Pancreas (tissue), 10 donors: ENCODE measurements at regions not wholly inside any gene's neighbourhood (a gene's known extent, or its start where the extent isn't known, plus 50 kb on each side); places are given as distances from the start of the nearest gene placed in this dataset.

Experiments
- ATAC-seq, 4 donors: fragments of 200-7000 bp; cut with Tn5 transposase; one replicate each; pipeline versions ENCODE4 v1.8.0 to v1.9.1; 2020; ENCODE audit warnings: mild to moderate bottlenecking in 4 of 4, moderate library complexity in 4 of 4
- DNase-seq, 6 donors: peaks; one replicate each; pipeline ENCODE4 v3.0.0-alpha.2; 2020
- FAIRE-seq: peaks from 2 replicates; lab custom pipeline; 2012; peaks lifted over from hg19 to GRCh38; lab: Jason Lieb, UNC
- H3K27ac ChIP-seq, 4 donors: fragments of 200-600 bp; sonication (generic); 1 replicate in 3 of 4; 2 replicates in 1 of 4; pipeline versions ENCODE4 v1.5.0 to v1.8.0; 2020
- H3K27me3 ChIP-seq, 4 donors: fragments of 200-600 bp; one replicate each; pipeline ENCODE4 v1.8.0; 2021
- H3K36me3 ChIP-seq, 3 donors: fragments of 200-600 bp; sonication (generic) in 1 of 3; one replicate each; pipeline versions ENCODE4 v1.5.0 to v1.8.0; 2020 to 2021
- H3K4me1 ChIP-seq, 3 donors: fragments of 200-600 bp; one replicate each; pipeline ENCODE4 v1.8.0; 2021
- H3K4me3 ChIP-seq, 4 donors: fragments of 200-600 bp; sonication (generic) in 2 of 4; one replicate each; pipeline versions ENCODE4 v1.5.0 to v1.8.0; 2020 to 2021
- H3K9me3 ChIP-seq, 4 donors: fragments of 200-600 bp; one replicate each; pipeline ENCODE4 v1.8.0; 2021
- CTCF ChIP-seq, 4 donors: fragments of 200-600 bp; sonication (generic) in 3 of 4; IDR thresholded peaks; one replicate each; pipeline versions ENCODE4 v1.5.0 to v1.8.0; 2021; ENCODE audit warnings: antibody characterized with exemption in 4 of 4
- WGBS, 2 donors: extraction: QIAGEN DNeasy Blood & Tissue Kit; methylation state at CpG; one replicate each; pipeline ENCODE4 v1.1.7; 2013; 5-methylcytosine and 5-hydroxymethylcytosine counted together
- intact Hi-C, 3 donors: fragments of 100-400 bp; cut with DNase I; formaldehyde crosslinking; loops; one replicate each; pipeline versions ENCODE4 v1.11.1 to v1.14.2; 2022
- donor health status: healthy with polysubstance abuse.
- donor health status: DM: no; HTN: no; CAD: no; lungs with moderate emphysema.
- donor health status: DM: no; HTN: no; CAD: no.
- donor health status: control.
- donor health status: control.
- donor health status: Bipolar disorder and iron deficiency.
- donor health status: DM: yes; HTN: yes; CAD: no.
- donor health status: DM: no; HTN: no; CAD: no.
- donor health status: DM: no; HTN: no; CAD: no.
- donor health status: DM: yes; HTN: yes; CAD: no.

GRCh38 chr7:130930681-130931080, 196.7 kb upstream of the KLF14 start:
- Histone ChIP-seq H3K9me3 (no peaks in the 10 kb centered on the region), H3K36me3 (no peaks in the 10 kb centered on the region), H3K27me3 (no peaks in the 10 kb centered on the region), H3K4me3 (no peak overlapping the region), H3K27ac (peak overlapping the region in 2 of 4 donors; percentile 13 to 53), H3K4me1 (peaks cover 0 to 7% (median 3%) of the 10 kb centered on the region in 3 donors)
- DNase-seq (no peak), ATAC-seq (no peak), FAIRE-seq (no peak)
- WGBS, 2 donors: 78 to 85% methylated on average over 8 of the region's 8 CpGs
- intact Hi-C loops: no loop called here
- TF ChIP-seq CTCF (IDR thresholded peaks at IDR 0.05): no peak

GRCh38 chr7:130931423-130931822, 197.4 kb upstream of the KLF14 start:
- DNase-seq: no peak
- Histone ChIP-seq H3K4me3 (no peak overlapping the region), H3K27me3 (no peaks in the 10 kb centered on the region), H3K27ac (peak overlapping the region in 1 of 4 donors; percentile 13), H3K36me3 (no peaks in the 10 kb centered on the region), H3K4me1 (peaks cover 0 to 5% (median 0%) of the 10 kb centered on the region in 3 donors), H3K9me3 (no peaks in the 10 kb centered on the region)
- no peak for TF ChIP-seq CTCF (IDR thresholded peaks at IDR 0.05)
- no peak for FAIRE-seq
- intact Hi-C loops: no loop called here
- ATAC-seq: no peak
- WGBS, 2 donors: 95 to 98% methylated on average over 3 of the region's 3 CpGs

GRCh38 chr7:130932088-130932487, 198.1 kb upstream of the KLF14 start:
- whole genome bisulfite sequencing, 2 donors: 96 to 97% methylated on average over 5 of the region's 5 CpGs
- Histone ChIP-seq H3K27me3 (no peaks in the 10 kb centered on the region), H3K9me3 (no peaks in the 10 kb centered on the region), H3K4me3 (no peak overlapping the region), H3K4me1 (peaks cover 0 to 5% (median 0%) of the 10 kb centered on the region in 3 donors), H3K27ac (no peak overlapping the region), H3K36me3 (no peaks in the 10 kb centered on the region)
- FAIRE-seq: no peak
- no peak for DNase-seq
- ATAC-seq: no peak
- intact Hi-C loops: no loop called here
- TF ChIP-seq CTCF (IDR thresholded peaks at IDR 0.05): no peak

- WGBS, 2 donors: 89 to 91% methylated on average over 11 of the region's 11 CpGs
- no peaks in the 10 kb centered on the region for H3K27me3 ChIP-seq
- H3K9me3 ChIP-seq: no peaks in the 10 kb centered on the region
- no peak overlapping the region for H3K4me3 ChIP-seq
- no peaks in the 10 kb centered on the region for H3K36me3 ChIP-seq
- ATAC-seq (no peak), DNase-seq (no peak), FAIRE-seq (no peak)
- peaks cover 0 to 5% (median 0%) of the 10 kb centered on the region in 3 donors for H3K4me1 ChIP-seq
- H3K27ac ChIP-seq: no peak overlapping the region
- TF ChIP-seq CTCF (IDR thresholded peaks at IDR 0.05): no peak
- intact Hi-C loops: no loop called here
These were observed 198.8 kb upstream of the KLF14 start for GRCh38 chr7:130932667-130933432.

- no peak for ATAC-seq
- DNase-seq: no peak
- Histone ChIP-seq H3K27me3 (no peaks in the 10 kb centered on the region), H3K9me3 (no peaks in the 10 kb centered on the region), H3K27ac (no peak overlapping the region), H3K4me1 (peaks cover 0 to 6% (median under 1%) of the 10 kb centered on the region in 3 donors), H3K4me3 (no peak overlapping the region), H3K36me3 (no peaks in the 10 kb centered on the region)
- FAIRE-seq: no peak
- intact Hi-C loops: no loop called here
- 87 to 98% methylated on average over 4 of the region's 4 CpGs for WGBS, 2 donors
- no peak for TF ChIP-seq CTCF (IDR thresholded peaks at IDR 0.05)
These were observed 199.9 kb upstream of the KLF14 start for GRCh38 chr7:130933919-130934318.
